ENCODE measurements at regions not wholly inside any gene's neighbourhood (a gene's known extent, or its start where the extent isn't known, plus 50 kb on each side); places are given as distances from the start of the nearest gene placed in this dataset.

DNA sequence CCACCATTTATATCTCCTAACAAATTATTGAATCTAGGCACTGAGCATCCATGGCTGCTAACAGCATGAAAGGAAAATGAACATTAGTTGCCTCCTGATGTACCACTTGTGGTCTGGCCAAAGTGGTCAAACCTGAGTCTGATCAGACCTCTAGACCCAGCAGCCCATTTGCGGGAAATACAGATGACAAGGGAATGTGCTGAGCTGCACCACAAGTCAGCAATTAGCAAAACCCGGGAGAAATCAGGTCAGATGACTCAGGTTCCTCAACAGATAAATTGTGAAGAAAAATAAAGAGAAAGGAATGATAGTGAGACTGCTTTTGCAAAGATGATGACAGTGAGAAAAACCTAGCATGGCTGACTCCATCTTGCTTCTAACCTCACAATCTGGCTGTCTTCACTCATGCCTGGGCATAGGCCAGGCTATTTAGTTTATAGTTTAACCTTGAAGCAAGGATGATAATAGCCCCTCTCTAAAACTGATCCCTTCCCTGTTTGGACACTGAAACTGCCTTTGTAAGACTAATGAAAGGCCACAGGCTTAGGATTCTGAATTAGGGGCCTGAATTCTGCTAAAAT is 142.7 kb upstream of the ASIC2 start (continued):
- TF ChIP-seq E2F2 (CRISPR knock-in tag; IDR thresholded peaks at IDR 0.05; ENCODE audit: borderline replicate concordance) (no peak), ZNF850 (CRISPR knock-in tag; conservative IDR thresholded peaks at IDR 0.05) (no peak), MAF1 (CRISPR knock-in tag; IDR thresholded peaks at IDR 0.05; ENCODE audit: borderline replicate concordance) (no peak), ZNF737 (CRISPR knock-in tag; IDR thresholded peaks at IDR 0.05; ENCODE audit: borderline replicate concordance) (no peak), ZNF33B (CRISPR knock-in tag; IDR thresholded peaks at IDR 0.05) (no peak), MEF2D (CRISPR knock-in tag; IDR thresholded peaks at IDR 0.05) (no peak), HHEX (CRISPR knock-in tag; IDR thresholded peaks at IDR 0.05) (no peak), ZNF235 (CRISPR knock-in tag; IDR thresholded peaks at IDR 0.05; ENCODE audit: borderline replicate concordance) (no peak), ZNF460 (CRISPR knock-in tag; IDR thresholded peaks at IDR 0.05; ENCODE audit: borderline replicate concordance) (no peak)

DNA sequence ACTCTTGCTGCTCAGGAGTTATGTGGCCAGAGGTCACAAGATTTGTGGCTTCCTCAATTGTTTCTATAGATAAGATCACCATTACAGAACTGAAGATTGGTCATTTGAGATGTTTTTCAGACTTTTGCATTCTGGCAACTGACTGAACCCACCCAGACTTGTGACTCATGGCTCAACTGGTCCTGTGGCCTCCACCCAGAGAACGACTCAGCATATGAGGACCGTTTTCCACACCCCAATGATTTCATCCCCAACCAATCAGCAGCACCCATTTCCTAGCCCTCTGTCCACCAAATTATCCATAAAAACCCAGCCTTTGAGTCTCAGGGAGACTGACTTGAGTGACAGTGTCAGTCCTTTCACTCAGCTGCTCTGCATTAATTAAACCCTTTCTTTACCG is 143.2 kb upstream of the ASIC2 start:
- Histone ChIP-seq H3K4me2 (ENCODE audit: low read depth, low read length) (no peak overlapping the region), H3K4me3 (replicated peaks in 1 of 3; ENCODE audit: insufficient read depth in 1 of 3, low read depth in 2 of 3, low read length in 3 of 3) (no peak overlapping the region), H3K36me3 (replicated peaks in 1 of 2; ENCODE audit: control insufficient read depth in 1 of 2, insufficient read depth in 2 of 2, low read length in 2 of 2) (no peaks in the 10 kb centered on the region), H3K27me3 (ENCODE audit: control insufficient read depth in 1 of 2, insufficient read depth in 2 of 2, low read length in 2 of 2) (no peaks in the 10 kb centered on the region), H4K20me1 (ENCODE audit: insufficient read depth, low read length) (no peaks in the 10 kb centered on the region), H3K9me3 (ENCODE audit: low read length) (no peaks in the 10 kb centered on the region; the same call in 1 of the 2 replicates), H3K9ac (ENCODE audit: insufficient read depth, low read depth, low read length) (no peak overlapping the region), H2AFZ (ENCODE audit: low read length) (no peak overlapping the region), H3K27ac (ENCODE audit: extremely low read length, insufficient read depth, low read length) (no peak overlapping the region), H3K4me1 (ENCODE audit: insufficient read depth, low read length) (no peaks in the 10 kb centered on the region), H3K79me2 (ENCODE audit: insufficient read depth, low read length) (no peaks in the 10 kb centered on the region)
- BruUV-seq (replicated peaks), result no TSS peak
- DNase-seq (ENCODE audit: low spot score) (no peak), FAIRE-seq (no peak), ATAC-seq (no peak)
- 50% methylated on average over 2 of the region's 3 CpGs for WGBS (ENCODE audit: low lambda C conversion rate)
- intact Hi-C loops (cut with micrococcal nuclease; ENCODE audit: unreplicated experiment), result no loop called here
- no peak for TF ChIP-seq DR1 (CRISPR knock-in tag; IDR thresholded peaks at IDR 0.05)
- TF ChIP-seq MBD4 (IDR thresholded peaks at IDR 0.05; ENCODE audit: borderline replicate concordance, low read length), result no peak
- in situ Hi-C loops (cut with HindIII; ENCODE audit: extremely low pct_ligation_motif_present, low pct_unique_long_range_greater_than_20kb), result no loop called here
- ChIA-PET CTCF (ENCODE audit: low intra/inter-chr PET ratio, low total read pairs) (no interaction called here), POLR2A (no interaction called here)

All from HepG2 (cell line).